ENCODE measurements at regions not wholly inside any gene's neighbourhood (a gene's known extent, or its start where the extent isn't known, plus 50 kb on each side); places are given as distances from the start of the nearest gene placed in this dataset.

- intact Hi-C loops (cut with DNase I, micrococcal nuclease), result no loop called here
These were observed 90.7 kb upstream of the ETS2 start for GRCh38 chr21:38714999-38715398.

DNA sequence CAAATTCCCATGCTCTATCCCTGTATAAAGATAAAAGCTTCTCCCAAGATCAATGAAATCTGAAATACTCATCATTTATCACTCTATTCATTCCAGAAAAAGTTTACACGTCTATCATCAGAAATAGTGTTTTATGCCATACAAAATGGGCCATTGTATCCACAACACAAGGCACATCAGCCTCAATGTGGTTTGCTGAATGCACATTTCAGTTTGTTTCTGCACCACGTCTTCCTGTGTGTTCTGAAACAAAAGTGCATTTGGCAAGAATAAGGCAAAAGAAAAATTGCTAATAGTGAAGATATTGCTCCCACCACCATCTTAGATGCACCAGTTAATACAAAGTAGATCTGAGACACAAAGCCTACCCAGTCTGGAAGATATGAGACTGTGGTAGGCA lies 89.6 kb upstream of the ETS2 start:
- Mint-ChIP-seq H3K9me3 (no peaks in the 10 kb centered on the region), H3K27ac (no peak overlapping the region), H3K4me1 (ENCODE audit: low read depth) (no peaks in the 10 kb centered on the region), H3K27me3 (no peaks in the 10 kb centered on the region), H3K36me3 (ENCODE audit: low read depth) (no peaks in the 10 kb centered on the region), H3K4me3 (no peak overlapping the region)
- no peaks in the 10 kb centered on the region for H3K27me3 ChIP-seq (ENCODE audit: control insufficient read depth in 1 of 2, insufficient read depth in 2 of 2, low read length in 2 of 2)
- no peaks in the 10 kb centered on the region for H3K36me3 ChIP-seq (ENCODE audit: insufficient read depth, low read length)
- H3K9me3 ChIP-seq (ENCODE audit: control insufficient read depth in 1 of 2, insufficient read depth in 1 of 2, low read length in 2 of 2), result no peaks in the 10 kb centered on the region
- ATAC-seq (ENCODE audit: poor library complexity) (no peak), DNase-seq (no peak)
- intact Hi-C loops (cut with DNase I, micrococcal nuclease), result no loop called here
- ChIA-PET POLR2A (no interaction called here), CTCF (no interaction called here)
- no peaks in the 10 kb centered on the region for H3K4me1 ChIP-seq (ENCODE audit: insufficient read depth, low read length)
- H3K27ac ChIP-seq (ENCODE audit: low read depth in 1 of 2, low read length in 2 of 2), result no peak overlapping the region
- no peak overlapping the region for H3K4me3 ChIP-seq (ENCODE audit: low read length)
- TF ChIP-seq CTCF (IDR thresholded peaks at IDR 0.05), result no peak

More at GRCh38 chr21:38714999-38715398, 90.7 kb upstream of the ETS2 start:
- Mint-ChIP-seq H3K4me3 (no peak overlapping the region), H3K36me3 (ENCODE audit: low read depth) (no peaks in the 10 kb centered on the region), H3K4me1 (ENCODE audit: low read depth) (no peaks in the 10 kb centered on the region), H3K27ac (no peak overlapping the region), H3K27me3 (no peaks in the 10 kb centered on the region), H3K9me3 (no peaks in the 10 kb centered on the region)
- Histone ChIP-seq H3K4me1 (ENCODE audit: insufficient read depth, low read length) (no peaks in the 10 kb centered on the region), H3K27ac (ENCODE audit: low read depth in 1 of 2, low read length in 2 of 2) (no peak overlapping the region), H3K4me3 (ENCODE audit: low read length) (no peak overlapping the region), H3K9me3 (ENCODE audit: control insufficient read depth in 1 of 2, insufficient read depth in 1 of 2, low read length in 2 of 2) (no peaks in the 10 kb centered on the region), H3K36me3 (ENCODE audit: insufficient read depth, low read length) (no peaks in the 10 kb centered on the region), H3K27me3 (ENCODE audit: control insufficient read depth in 1 of 2, insufficient read depth in 2 of 2, low read length in 2 of 2) (no peaks in the 10 kb centered on the region)
- CTCF ChIA-PET, result no interaction called here
- no peak for TF ChIP-seq CTCF (IDR thresholded peaks at IDR 0.05)
- POLR2A ChIA-PET, result no interaction called here
- DNase-seq (no peak), ATAC-seq (ENCODE audit: poor library complexity) (no peak)

GRCh38 chr21:38716942-38717341 lies 88.8 kb upstream of the ETS2 start:
- DNase-seq (no peak), ATAC-seq (ENCODE audit: poor library complexity) (no peak)
- H3K9me3 Mint-ChIP-seq, result no peaks in the 10 kb centered on the region
- H3K27ac Mint-ChIP-seq, result no peak overlapping the region
- Histone ChIP-seq H3K27me3 (ENCODE audit: control insufficient read depth in 1 of 2, insufficient read depth in 2 of 2, low read length in 2 of 2) (no peaks in the 10 kb centered on the region), H3K27ac (ENCODE audit: low read depth in 1 of 2, low read length in 2 of 2) (no peak overlapping the region), H3K36me3 (ENCODE audit: insufficient read depth, low read length) (no peaks in the 10 kb centered on the region), H3K4me1 (ENCODE audit: insufficient read depth, low read length) (no peaks in the 10 kb centered on the region), H3K4me3 (ENCODE audit: low read length) (no peak overlapping the region), H3K9me3 (ENCODE audit: control insufficient read depth in 1 of 2, insufficient read depth in 1 of 2, low read length in 2 of 2) (no peaks in the 10 kb centered on the region)
- no peak overlapping the region for H3K4me3 Mint-ChIP-seq
- no peaks in the 10 kb centered on the region for H3K4me1 Mint-ChIP-seq (ENCODE audit: low read depth)
- ChIA-PET CTCF (no interaction called here), POLR2A (no interaction called here)
- intact Hi-C loops (cut with DNase I, micrococcal nuclease), result no loop called here
- no peaks in the 10 kb centered on the region for H3K27me3 Mint-ChIP-seq
- TF ChIP-seq CTCF (IDR thresholded peaks at IDR 0.05), result no peak
- H3K36me3 Mint-ChIP-seq (ENCODE audit: low read depth), result no peaks in the 10 kb centered on the region

Measured in CD4-positive, alpha-beta T cell (primary cell).